ENCODE measurements at regions not wholly inside any gene's neighbourhood (a gene's known extent, or its start where the extent isn't known, plus 50 kb on each side); places are given as distances from the start of the nearest gene placed in this dataset.

GRCh38 chr17:22512057-22512456, 819.7 kb downstream of the KCNJ18 start:
- Histone ChIP-seq H3K9ac (ENCODE audit: insufficient read depth, low read length, poor library complexity, severe bottlenecking) (no peak overlapping the region), H3K27me3 (ENCODE audit: control insufficient read depth in 2 of 2, insufficient read depth in 2 of 2, low read length in 2 of 2) (no peaks in the 10 kb centered on the region), H3K27ac (ENCODE audit: low read depth in 1 of 2, low read length in 2 of 2) (no peak overlapping the region), H4K20me1 (ENCODE audit: insufficient read depth, low read length) (no peaks in the 10 kb centered on the region), H2AFZ (ENCODE audit: insufficient read depth, low read depth, low read length, poor library complexity, severe bottlenecking) (no peak overlapping the region), H3K4me2 (replicated peaks; ENCODE audit: extremely low read depth, low read length, poor library complexity, severe bottlenecking) (no peak overlapping the region), H3K79me2 (ENCODE audit: insufficient read depth, low read length) (no peaks in the 10 kb centered on the region), H3K36me3 (replicated peaks in 1 of 2; ENCODE audit: control insufficient read depth in 1 of 2, insufficient read depth in 2 of 2, low read length in 2 of 2) (no peaks in the 10 kb centered on the region), H3K4me1 (ENCODE audit: control insufficient read depth in 1 of 2, insufficient read depth in 2 of 2, low read length in 2 of 2) (no peaks in the 10 kb centered on the region), H3K4me3 (replicated peaks in 1 of 3; ENCODE audit: low read depth in 2 of 3, low read length in 3 of 3) (no peak overlapping the region), H3K9me3 (replicated peaks in 1 of 2; ENCODE audit: control insufficient read depth in 1 of 2, insufficient read depth in 1 of 2, low read length in 2 of 2) (peaks cover 57 to 63% of the 10 kb centered on the region in 2 donors)
- no peak for DNase-seq
- Mint-ChIP-seq H3K27ac (no peak overlapping the region), H3K9me3 (peaks cover 22 to 71% (median 41%) of the 10 kb centered on the region in 7 donors), H3K4me1 (no peaks in the 10 kb centered on the region), H3K27me3 (ENCODE audit: low read depth in 3 of 3) (peaks cover 0 to 3% (median 0%) of the 10 kb centered on the region in 3 donors), H3K36me3 (no peaks in the 10 kb centered on the region), H3K4me3 (no peak overlapping the region)
- no peak for TF ChIP-seq CTCF (IDR thresholded peaks at IDR 0.05)
- intact Hi-C loops (cut with micrococcal nuclease): no loop called here
- 67% methylated on average over 3 of the region's 3 CpGs for WGBS (ENCODE audit: insufficient coverage)

GRCh38 chr17:22512506-22512905, 820.2 kb downstream of the KCNJ18 start:
- Histone ChIP-seq H3K9ac (ENCODE audit: insufficient read depth, low read length, poor library complexity, severe bottlenecking) (no peak overlapping the region), H4K20me1 (ENCODE audit: insufficient read depth, low read length) (no peaks in the 10 kb centered on the region), H3K4me3 (replicated peaks in 1 of 3; ENCODE audit: low read depth in 2 of 3, low read length in 3 of 3) (no peak overlapping the region), H3K27ac (ENCODE audit: low read depth in 1 of 2, low read length in 2 of 2) (no peak overlapping the region), H3K4me1 (ENCODE audit: control insufficient read depth in 1 of 2, insufficient read depth in 2 of 2, low read length in 2 of 2) (no peaks in the 10 kb centered on the region), H2AFZ (ENCODE audit: insufficient read depth, low read depth, low read length, poor library complexity, severe bottlenecking) (no peak overlapping the region), H3K4me2 (replicated peaks; ENCODE audit: extremely low read depth, low read length, poor library complexity, severe bottlenecking) (no peak overlapping the region), H3K9me3 (replicated peaks in 1 of 2; ENCODE audit: control insufficient read depth in 1 of 2, insufficient read depth in 1 of 2, low read length in 2 of 2) (peaks cover 57 to 64% of the 10 kb centered on the region in 2 donors), H3K36me3 (replicated peaks in 1 of 2; ENCODE audit: control insufficient read depth in 1 of 2, insufficient read depth in 2 of 2, low read length in 2 of 2) (no peaks in the 10 kb centered on the region), H3K79me2 (ENCODE audit: insufficient read depth, low read length) (no peaks in the 10 kb centered on the region), H3K27me3 (ENCODE audit: control insufficient read depth in 2 of 2, insufficient read depth in 2 of 2, low read length in 2 of 2) (no peaks in the 10 kb centered on the region)
- DNase-seq: no peak
- H3K27ac Mint-ChIP-seq: no peak overlapping the region
- WGBS (ENCODE audit: insufficient coverage): 94% methylated on average over 6 of the region's 6 CpGs
- TF ChIP-seq CTCF (IDR thresholded peaks at IDR 0.05): no peak
- no peak overlapping the region for H3K4me3 Mint-ChIP-seq
- H3K36me3 Mint-ChIP-seq: no peaks in the 10 kb centered on the region
- intact Hi-C loops (cut with micrococcal nuclease): no loop called here
- no peaks in the 10 kb centered on the region for H3K4me1 Mint-ChIP-seq
- peaks cover 0 to 3% (median 0%) of the 10 kb centered on the region in 3 donors for H3K27me3 Mint-ChIP-seq (ENCODE audit: low read depth in 3 of 3)
- H3K9me3 Mint-ChIP-seq: peaks cover 23 to 72% (median 43%) of the 10 kb centered on the region in 7 donors

Data from CD14-positive monocyte (primary cell).